ENCODE measurements at regions not wholly inside any gene's neighbourhood (a gene's known extent, or its start where the extent isn't known, plus 50 kb on each side); places are given as distances from the start of the nearest gene placed in this dataset.

- DNase-seq = no peak
Observed at GRCh38 chr15:94777037-94777436, 545.7 kb downstream of the MCTP2 start.

- DNase-seq = no peak
Observed at GRCh38 chr15:94778840-94779239, 547.5 kb downstream of the MCTP2 start.

- no peak for DNase-seq
Observed at GRCh38 chr15:94780166-94780565, 548.8 kb downstream of the MCTP2 start.

GRCh38 chr15:94785091-94785490 is 553.7 kb downstream of the MCTP2 start:
- DNase-seq = no peak

- no peak for DNase-seq
Observed at GRCh38 chr15:94791008-94791407, 559.6 kb downstream of the MCTP2 start.

GRCh38 chr15:94791510-94791909 is 560.1 kb downstream of the MCTP2 start:
- DNase-seq = no peak

- DNase-seq = no peak
Observed at GRCh38 chr15:94792196-94792595, 560.8 kb downstream of the MCTP2 start.

- no peak for DNase-seq
Observed at GRCh38 chr15:94793207-94793606, 561.8 kb downstream of the MCTP2 start.

GRCh38 chr15:94793641-94794040 is 562.3 kb downstream of the MCTP2 start:
- no peak for DNase-seq

GRCh38 chr15:94804613-94805012 is 573.3 kb downstream of the MCTP2 start:
- no peak for DNase-seq

- DNase-seq = no peak
Observed at GRCh38 chr15:94815110-94815731, 583.9 kb downstream of the MCTP2 start.

GRCh38 chr15:94815914-94816313 is 584.6 kb downstream of the MCTP2 start:
- DNase-seq = no peak

GRCh38 chr15:94829887-94830884 is 598.8 kb downstream of the MCTP2 start:
- no peak for DNase-seq

GRCh38 chr15:94834000-94834399 is 602.6 kb downstream of the MCTP2 start:
- no peak for DNase-seq

- DNase-seq = no peak
Observed at GRCh38 chr15:94834494-94834893, 603.1 kb downstream of the MCTP2 start.

- no peak for DNase-seq
Observed at GRCh38 chr15:94838281-94838680, 606.9 kb downstream of the MCTP2 start.

- no peak for DNase-seq
Observed at GRCh38 chr15:94840794-94841783, 609.7 kb downstream of the MCTP2 start.

- no peak for DNase-seq
Observed at GRCh38 chr15:94843060-94843459, 611.7 kb downstream of the MCTP2 start.

GRCh38 chr15:94844198-94844537 is 612.8 kb downstream of the MCTP2 start:
- DNase-seq = no peak

GRCh38 chr15:94844538-94845389 is 613.4 kb downstream of the MCTP2 start:
- DNase-seq = no peak

GRCh38 chr15:94845390-94845716 is 614.0 kb downstream of the MCTP2 start:
- DNase-seq = no peak

- DNase-seq = no peak
Observed at GRCh38 chr15:94847325-94847724, 616.0 kb downstream of the MCTP2 start.

Data from amniotic stem cell (primary cell).